Fibroblast of lung (primary cell): ENCODE measurements at regions not wholly inside any gene's neighbourhood (a gene's known extent, or its start where the extent isn't known, plus 50 kb on each side); places are given as distances from the start of the nearest gene placed in this dataset.

Experiments
- CTCF ChIP-seq, 2 donors: IDR thresholded peaks in 1 of 2; conservative IDR thresholded peaks in 1 of 2; 1 replicate in 1 of 2; 2 replicates in 1 of 2; pipeline ENCODE4 v1.5.1; 2011 to 2012; ENCODE audit warnings: low read length in 2 of 2, control low read depth in 1 of 2, inconsistent platforms in 1 of 2, low read depth in 1 of 2, mild to moderate bottlenecking in 1 of 2
- EZH2 ChIP-seq: IDR thresholded peaks from 2 replicates; pipeline ENCODE4 v1.5.1; 2012; ENCODE audit warnings: low read length, control low read depth, mild to moderate bottlenecking; ENCODE audit errors: missing control alignments

- TF ChIP-seq CTCF (conservative IDR thresholded peaks at IDR 0.05 in 1 of 2, IDR thresholded peaks at IDR 0.05 in 1 of 2; ENCODE audit: low read depth in 1 of 2, low read length in 2 of 2) (no peak), EZH2 (no peak)
These were observed 545.0 kb downstream of the TMA16 start for GRCh38 chr4:164039482-164039881.
